Stimulated activated naive CD8-positive, alpha-beta T cell treated with anti-CD3 and anti-CD28 coated beads, Interleukin-15, Interleukin-2, amounts not matched to agents 100 ng/mL and 50 ng/mL, for 24 hours (primary cell): ENCODE measurements at regions not wholly inside any gene's neighbourhood (a gene's known extent, or its start where the extent isn't known, plus 50 kb on each side); places are given as distances from the start of the nearest gene placed in this dataset.
"Not testable (repeated sequence)": the region's sequence is repeated elsewhere in the genome, so short reads cannot be mapped to it uniquely, and the experiment has no call there.

Experiments
- H3K27ac Mint-ChIP-seq: one replicate; pipeline ENCODE4 v1.8.0; 2021; ENCODE audit warnings: mild to moderate bottlenecking, mixed read lengths
- H3K27me3 Mint-ChIP-seq: one replicate; pipeline ENCODE4 v1.8.0; 2021; ENCODE audit warnings: mixed read lengths
- H3K36me3 Mint-ChIP-seq: one replicate; pipeline ENCODE4 v1.8.0; 2021; ENCODE audit warnings: low read depth, mixed read lengths
- H3K4me1 Mint-ChIP-seq: one replicate; pipeline ENCODE4 v1.8.0; 2021; ENCODE audit warnings: low read depth, mixed read lengths
- H3K4me3 Mint-ChIP-seq: one replicate; pipeline ENCODE4 v1.8.0; 2021; ENCODE audit warnings: mild to moderate bottlenecking, mixed read lengths
- H3K9me3 Mint-ChIP-seq: one replicate; pipeline ENCODE4 v1.8.0; 2021; ENCODE audit warnings: mixed read lengths

- H3K36me3 Mint-ChIP-seq, result no peaks in the 10 kb centered on the region
- H3K27ac Mint-ChIP-seq, result no peak overlapping the region
- no peaks in the 10 kb centered on the region for H3K4me1 Mint-ChIP-seq
- no peaks in the 10 kb centered on the region for H3K9me3 Mint-ChIP-seq
- no peak overlapping the region for H3K4me3 Mint-ChIP-seq
- no peaks in the 10 kb centered on the region for H3K27me3 Mint-ChIP-seq
These were observed 237.9 kb downstream of the TMEM26 start for GRCh38 chr10:61215246-61215645.

GRCh38 chr10:61211468-61211867 is 241.7 kb downstream of the TMEM26 start:
- H3K4me3 Mint-ChIP-seq, result no peak overlapping the region
- no peaks in the 10 kb centered on the region for H3K9me3 Mint-ChIP-seq
- no peaks in the 10 kb centered on the region for H3K36me3 Mint-ChIP-seq
- H3K27ac Mint-ChIP-seq, result no peak overlapping the region
- no peaks in the 10 kb centered on the region for H3K27me3 Mint-ChIP-seq
- H3K4me1 Mint-ChIP-seq, result no peaks in the 10 kb centered on the region

- no peak overlapping the region for H3K4me3 Mint-ChIP-seq
- no peak overlapping the region for H3K27ac Mint-ChIP-seq
- H3K9me3 Mint-ChIP-seq, result peaks cover 15% of the 10 kb centered on the region
- H3K4me1 Mint-ChIP-seq, result no peaks in the 10 kb centered on the region
- H3K27me3 Mint-ChIP-seq, result peaks cover 8% of the 10 kb centered on the region
- H3K36me3 Mint-ChIP-seq, result no peaks in the 10 kb centered on the region
These were observed 253.1 kb upstream of the RHOBTB1 start for GRCh38 chr10:61197057-61197456.

GRCh38 chr10:61195211-61195610 is 251.2 kb upstream of the RHOBTB1 start:
- Mint-ChIP-seq H3K27me3 (peaks cover 8% of the 10 kb centered on the region), H3K36me3 (no peaks in the 10 kb centered on the region), H3K4me3 (no peak overlapping the region), H3K27ac (no peak overlapping the region), H3K4me1 (no peaks in the 10 kb centered on the region), H3K9me3 (peaks cover 15% of the 10 kb centered on the region)

- not testable (repeated sequence) for H3K4me1 Mint-ChIP-seq, H3K27me3 Mint-ChIP-seq, H3K4me3 Mint-ChIP-seq, H3K36me3 Mint-ChIP-seq, H3K27ac Mint-ChIP-seq
- peaks cover 15% of the 10 kb centered on the region for H3K9me3 Mint-ChIP-seq
These were observed 248.6 kb upstream of the RHOBTB1 start for GRCh38 chr10:61192589-61192988.

- Mint-ChIP-seq H3K36me3 (no peaks in the 10 kb centered on the region), H3K9me3 (peaks cover 15% of the 10 kb centered on the region), H3K4me3 (no peak overlapping the region), H3K4me1 (no peaks in the 10 kb centered on the region), H3K27me3 (peaks cover 8% of the 10 kb centered on the region), H3K27ac (no peak overlapping the region)
These were observed 248.1 kb upstream of the RHOBTB1 start for GRCh38 chr10:61192042-61192441.

GRCh38 chr10:61189912-61190311 is 245.9 kb upstream of the RHOBTB1 start:
- no peaks in the 10 kb centered on the region for H3K4me1 Mint-ChIP-seq
- H3K36me3 Mint-ChIP-seq, result no peaks in the 10 kb centered on the region
- H3K27ac Mint-ChIP-seq, result no peak overlapping the region
- H3K4me3 Mint-ChIP-seq, result no peak overlapping the region
- H3K9me3 Mint-ChIP-seq, result peaks cover 15% of the 10 kb centered on the region
- peaks cover 8% of the 10 kb centered on the region for H3K27me3 Mint-ChIP-seq

- no peaks in the 10 kb centered on the region for H3K36me3 Mint-ChIP-seq
These were observed 244.7 kb upstream of the RHOBTB1 start for GRCh38 chr10:61188691-61189090.

GRCh38 chr10:61188101-61188500 is 244.1 kb upstream of the RHOBTB1 start:
- Mint-ChIP-seq H3K4me3 (no peak overlapping the region), H3K9me3 (peaks cover 8% of the 10 kb centered on the region), H3K27me3 (peaks cover 4% of the 10 kb centered on the region), H3K36me3 (no peaks in the 10 kb centered on the region), H3K4me1 (no peaks in the 10 kb centered on the region), H3K27ac (no peak overlapping the region)

More at GRCh38 chr10:61188691-61189090, 244.7 kb upstream of the RHOBTB1 start:
- Mint-ChIP-seq H3K4me1 (no peaks in the 10 kb centered on the region), H3K4me3 (no peak overlapping the region), H3K27me3 (peaks cover 8% of the 10 kb centered on the region), H3K27ac (no peak overlapping the region), H3K9me3 (peaks cover 10% of the 10 kb centered on the region)

- Mint-ChIP-seq H3K4me3 (no peak overlapping the region), H3K27ac (no peak overlapping the region), H3K36me3 (no peaks in the 10 kb centered on the region), H3K4me1 (no peaks in the 10 kb centered on the region), H3K27me3 (no peaks in the 10 kb centered on the region), H3K9me3 (peaks cover 3% of the 10 kb centered on the region)
These were observed 243.6 kb upstream of the RHOBTB1 start for GRCh38 chr10:61187601-61188000.

GRCh38 chr10:61186408-61186807 is 242.4 kb upstream of the RHOBTB1 start:
- Mint-ChIP-seq H3K27me3 (no peaks in the 10 kb centered on the region), H3K9me3 (peaks cover 3% of the 10 kb centered on the region), H3K4me1 (no peaks in the 10 kb centered on the region), H3K36me3 (no peaks in the 10 kb centered on the region), H3K27ac (no peak overlapping the region), H3K4me3 (no peak overlapping the region)

- Mint-ChIP-seq H3K27ac (no peak overlapping the region), H3K4me1 (no peaks in the 10 kb centered on the region), H3K4me3 (no peak overlapping the region), H3K36me3 (no peaks in the 10 kb centered on the region), H3K9me3 (peaks cover 3% of the 10 kb centered on the region), H3K27me3 (peaks cover 4% of the 10 kb centered on the region)
These were observed 240.4 kb upstream of the RHOBTB1 start for GRCh38 chr10:61184429-61184828.

GRCh38 chr10:61183967-61184366 is 240.0 kb upstream of the RHOBTB1 start:
- H3K27ac Mint-ChIP-seq, result no peak overlapping the region
- H3K4me1 Mint-ChIP-seq, result no peaks in the 10 kb centered on the region
- H3K9me3 Mint-ChIP-seq, result peaks cover 3% of the 10 kb centered on the region
- no peaks in the 10 kb centered on the region for H3K36me3 Mint-ChIP-seq
- no peak overlapping the region for H3K4me3 Mint-ChIP-seq
- peaks cover 4% of the 10 kb centered on the region for H3K27me3 Mint-ChIP-seq

- peaks cover 3% of the 10 kb centered on the region for H3K9me3 Mint-ChIP-seq
- peaks cover 4% of the 10 kb centered on the region for H3K27me3 Mint-ChIP-seq
- no peak overlapping the region for H3K27ac Mint-ChIP-seq
- H3K4me3 Mint-ChIP-seq, result no peak overlapping the region
- H3K4me1 Mint-ChIP-seq, result no peaks in the 10 kb centered on the region
- no peaks in the 10 kb centered on the region for H3K36me3 Mint-ChIP-seq
These were observed 237.8 kb upstream of the RHOBTB1 start for GRCh38 chr10:61181832-61182231.

- Mint-ChIP-seq H3K27me3 (peaks cover 4% of the 10 kb centered on the region), H3K4me1 (no peaks in the 10 kb centered on the region), H3K9me3 (peaks cover 3% of the 10 kb centered on the region)
These were observed 235.8 kb upstream of the RHOBTB1 start for GRCh38 chr10:61179771-61180170.

GRCh38 chr10:61176424-61176823 is 232.4 kb upstream of the RHOBTB1 start:
- Mint-ChIP-seq H3K27me3 (peaks cover 4% of the 10 kb centered on the region), H3K36me3 (no peaks in the 10 kb centered on the region), H3K4me3 (no peak overlapping the region), H3K9me3 (no peaks in the 10 kb centered on the region), H3K4me1 (no peaks in the 10 kb centered on the region), H3K27ac (no peak overlapping the region)

More at GRCh38 chr10:61179771-61180170, 235.8 kb upstream of the RHOBTB1 start:
- Mint-ChIP-seq H3K27ac (no peak overlapping the region), H3K36me3 (no peaks in the 10 kb centered on the region), H3K4me3 (no peak overlapping the region)
